AG08395 (cell line): ENCODE measurements at regions not wholly inside any gene's neighbourhood (a gene's known extent, or its start where the extent isn't known, plus 50 kb on each side); places are given as distances from the start of the nearest gene placed in this dataset.

Source experiments
- DNase-seq: peaks from one replicate; pipeline ENCODE4 v3.0.0; 2012; ENCODE audit warnings: mixed read lengths, low spot score

- no peak for DNase-seq
These were observed 226.0 kb downstream of the SNX18 start for GRCh38 chr5:54743581-54743980.

- peak; percentile 49 for DNase-seq
These were observed 224.9 kb downstream of the SNX18 start for GRCh38 chr5:54742417-54742891.

GRCh38 chr5:54741711-54742110 is 224.2 kb downstream of the SNX18 start:
- no peak for DNase-seq

GRCh38 chr5:54740141-54740540 is 222.6 kb downstream of the SNX18 start:
- no peak for DNase-seq

GRCh38 chr5:54739371-54739770 is 221.8 kb downstream of the SNX18 start:
- DNase-seq, result no peak

GRCh38 chr5:54738973-54739367 is 221.4 kb downstream of the SNX18 start:
- DNase-seq, result no peak

GRCh38 chr5:54738118-54738972 is 220.8 kb downstream of the SNX18 start:
- DNase-seq, result peak; percentile 69

- no peak for DNase-seq
These were observed 218.6 kb downstream of the SNX18 start for GRCh38 chr5:54736003-54736797.

GRCh38 chr5:54733101-54733500 is 215.5 kb downstream of the SNX18 start:
- DNase-seq, result no peak

GRCh38 chr5:54732108-54732507 is 214.5 kb downstream of the SNX18 start:
- no peak for DNase-seq

GRCh38 chr5:54728588-54728915 is 211.0 kb downstream of the SNX18 start:
- DNase-seq, result no peak

GRCh38 chr5:54727874-54728587 is 210.5 kb downstream of the SNX18 start:
- DNase-seq, result no peak

GRCh38 chr5:54725391-54726280 is 208.1 kb downstream of the SNX18 start:
- peak; percentile 30 for DNase-seq

- DNase-seq, result no peak
These were observed 205.4 kb downstream of the SNX18 start for GRCh38 chr5:54722846-54723433.

GRCh38 chr5:54721951-54722654 is 204.5 kb downstream of the SNX18 start:
- no peak for DNase-seq

- DNase-seq, result no peak
These were observed 203.6 kb downstream of the SNX18 start for GRCh38 chr5:54721116-54721515.

- DNase-seq, result no peak
These were observed 202.8 kb downstream of the SNX18 start for GRCh38 chr5:54720341-54720740.

GRCh38 chr5:54719384-54720283 is 202.1 kb downstream of the SNX18 start:
- peak; percentile 67 for DNase-seq

GRCh38 chr5:54718656-54719055 is 201.1 kb downstream of the SNX18 start:
- DNase-seq, result peak; percentile 13
